WTC11 (cell line): ENCODE measurements at regions not wholly inside any gene's neighbourhood (a gene's known extent, or its start where the extent isn't known, plus 50 kb on each side); places are given as distances from the start of the nearest gene placed in this dataset.

Source experiments
- ATAC-seq: fragments of 200-7000 bp; cut with Tn5 transposase; 2 replicates; pipeline ENCODE4 v1.10.0; 2021; ENCODE audit warnings: mild to moderate bottlenecking, moderate library complexity
- CTCF ChIA-PET: fragments of 300-600 bp; sonication (Branson Sonifier 250); formaldehyde crosslinking; loops from one replicate; lab custom pipeline; 2021; ENCODE audit warnings: antibody characterized with exemption; lab: Charles Lee
- POLR2A ChIA-PET: fragments of 350-600 bp; sonication (Branson Sonifier 250); formaldehyde crosslinking; loops from one replicate; lab custom pipeline; 2021; ENCODE audit warnings: antibody characterized with exemption; lab: Charles Lee
- DNase-seq: peaks from one replicate; pipeline ENCODE4 v3.0.0; 2021; ENCODE audit warnings: low spot score
- H3K27ac Mint-ChIP-seq: 2 replicates; pipeline ENCODE4 v1.8.0; 2021; ENCODE audit warnings: mixed read lengths
- H3K27me3 Mint-ChIP-seq: 2 replicates; pipeline ENCODE4 v1.8.0; 2021; ENCODE audit warnings: low read depth, mild to moderate bottlenecking, moderate library complexity, mixed read lengths
- H3K36me3 Mint-ChIP-seq: 2 replicates; pipeline ENCODE4 v1.8.0; 2021; ENCODE audit warnings: mixed read lengths
- H3K4me1 Mint-ChIP-seq: 2 replicates; pipeline ENCODE4 v1.8.0; 2022; ENCODE audit warnings: mixed read lengths
- H3K4me3 Mint-ChIP-seq: 2 replicates; pipeline ENCODE4 v1.8.0; 2021; ENCODE audit warnings: mild to moderate bottlenecking, moderate library complexity, mixed read lengths
- H3K9me3 Mint-ChIP-seq: 2 replicates; pipeline ENCODE4 v1.8.0; 2021; ENCODE audit warnings: mixed read lengths
- AFF4 ChIP-seq: sonication (generic); formaldehyde crosslinking; IDR thresholded peaks from 2 replicates; pipeline ENCODE4 v1.8.1; 2023; ENCODE audit warnings: mild to moderate bottlenecking, missing genetic modification reagents, borderline replicate concordance
- ARID4B ChIP-seq: sonication (generic); formaldehyde crosslinking; IDR thresholded peaks from 2 replicates; pipeline ENCODE4 v1.8.0; 2023; ENCODE audit warnings: missing genetic modification reagents, mild to moderate bottlenecking, borderline replicate concordance
- ATF1 ChIP-seq: sonication (generic); formaldehyde crosslinking; IDR thresholded peaks from 2 replicates; pipeline ENCODE4 v1.8.1; 2023; ENCODE audit warnings: mild to moderate bottlenecking, moderate library complexity, missing genetic modification reagents
- ATF3 ChIP-seq: sonication (generic); formaldehyde crosslinking; conservative IDR thresholded peaks from 2 replicates; pipeline ENCODE4 v1.8.1; 2022; ENCODE audit warnings: mild to moderate bottlenecking, missing genetic modification reagents
- CTCF ChIP-seq: fragments of 200-600 bp; IDR thresholded peaks from 2 replicates; pipeline ENCODE4 v1.8.0; 2022; ENCODE audit warnings: antibody characterized with exemption
- ERG ChIP-seq: fragments of 250-450 bp; sonication (Bioruptor Pico); IDR thresholded peaks from 2 replicates; pipeline ENCODE4 v1.8.0; 2021; ENCODE audit warnings: mild to moderate bottlenecking
- GABPB1 ChIP-seq: sonication (generic); formaldehyde crosslinking; IDR thresholded peaks from 2 replicates; pipeline ENCODE4 v1.8.1; 2023; ENCODE audit warnings: mild to moderate bottlenecking, missing genetic modification reagents
- IRF2 ChIP-seq: sonication (generic); formaldehyde crosslinking; IDR thresholded peaks from 2 replicates; pipeline ENCODE4 v1.8.0; 2022; ENCODE audit warnings: low read depth, missing genetic modification reagents, borderline replicate concordance
- JUN ChIP-seq: sonication (generic); formaldehyde crosslinking; IDR thresholded peaks from 2 replicates; pipeline ENCODE4 v1.8.0; 2023; ENCODE audit warnings: mild to moderate bottlenecking, missing genetic modification reagents
- NFE2L1 ChIP-seq: sonication (generic); formaldehyde crosslinking; IDR thresholded peaks from 2 replicates; pipeline ENCODE4 v1.8.1; 2023; ENCODE audit warnings: missing genetic modification reagents
- PRDM15 ChIP-seq: sonication (generic); formaldehyde crosslinking; IDR thresholded peaks from 2 replicates; pipeline ENCODE4 v1.8.0; 2022; ENCODE audit warnings: missing genetic modification reagents
- ZNF121 ChIP-seq: sonication (generic); formaldehyde crosslinking; IDR thresholded peaks from 2 replicates; pipeline ENCODE4 v1.8.0; 2023; ENCODE audit warnings: missing genetic modification reagents
- ZNF512 ChIP-seq: sonication (generic); formaldehyde crosslinking; IDR thresholded peaks from 2 replicates; pipeline ENCODE4 v1.8.1; 2022; ENCODE audit warnings: missing genetic modification reagents, borderline replicate concordance
- ZNF532 ChIP-seq: fragments of 250-450 bp; sonication (Bioruptor Pico); IDR thresholded peaks from 2 replicates; pipeline ENCODE4 v1.9.0; 2021; ENCODE audit warnings: mild to moderate bottlenecking, borderline replicate concordance

- no peak for ATAC-seq
- TF ChIP-seq IRF2 (CRISPR knock-in tag): no peak
- TF ChIP-seq JUN (CRISPR knock-in tag): no peak
- TF ChIP-seq ERG (CRISPR knock-in tag): no peak
- TF ChIP-seq ZNF532 (CRISPR knock-in tag): no peak
- TF ChIP-seq ATF1 (CRISPR knock-in tag): no peak
- TF ChIP-seq GABPB1 (CRISPR knock-in tag): no peak
- TF ChIP-seq AFF4 (CRISPR knock-in tag): no peak
- no peak for TF ChIP-seq PRDM15 (CRISPR knock-in tag)
- no peak for TF ChIP-seq NFE2L1
- no peak for TF ChIP-seq ZNF512 (CRISPR knock-in tag)
- TF ChIP-seq CTCF: no peak
- no peak for TF ChIP-seq ZNF121 (CRISPR knock-in tag)
- TF ChIP-seq ARID4B (CRISPR knock-in tag): no peak
- no peak for TF ChIP-seq ATF3 (CRISPR knock-in tag)
These were observed 61.4 kb upstream of the PIRT start for GRCh38 chr17:10899281-10899680.

More at GRCh38 chr17:10899281-10899680, 61.4 kb upstream of the PIRT start:
- ChIA-PET POLR2A (no interaction called here), CTCF (no interaction called here)
- peaks cover 46% of the 10 kb centered on the region for H3K36me3 Mint-ChIP-seq
- H3K9me3 Mint-ChIP-seq: peaks cover 61% of the 10 kb centered on the region
- DNase-seq: no peak
- H3K4me3 Mint-ChIP-seq: no peak overlapping the region
- no peak overlapping the region for H3K27ac Mint-ChIP-seq
- no peaks in the 10 kb centered on the region for H3K4me1 Mint-ChIP-seq
- peaks cover 9% of the 10 kb centered on the region; the same call in 1 of the 2 replicates for H3K27me3 Mint-ChIP-seq
